Activated CD4-positive, alpha-beta T cell treated with anti-CD3 and anti-CD28 coated beads, Interleukin-2, Interleukin-6, amounts not matched to agents 100 ng/mL and 50 ng/mL, durations not matched to agents 16 hours and 8 hours (primary cell): ENCODE measurements at regions not wholly inside any gene's neighbourhood (a gene's known extent, or its start where the extent isn't known, plus 50 kb on each side); places are given as distances from the start of the nearest gene placed in this dataset.

ENCODE experiments used
- DNase-seq: peaks from one replicate; pipeline ENCODE4 v3.0.0-alpha.2; 2020

GRCh38 chr2:122960759-122961641, 1064.1 kb upstream of the CNTNAP5 start:
- DNase-seq: peak; percentile 0

GRCh38 chr2:122966461-122966860, 1058.6 kb upstream of the CNTNAP5 start:
- DNase-seq: no peak

- no peak for DNase-seq
Observed at GRCh38 chr2:122977580-122977979, 1047.5 kb upstream of the CNTNAP5 start.

- DNase-seq: no peak
Observed at GRCh38 chr2:122980671-122981070, 1044.4 kb upstream of the CNTNAP5 start.

- no peak for DNase-seq
Observed at GRCh38 chr2:122982936-122983335, 1042.2 kb upstream of the CNTNAP5 start.

GRCh38 chr2:122988395-122989221, 1036.5 kb upstream of the CNTNAP5 start:
- DNase-seq: no peak

- DNase-seq: no peak
Observed at GRCh38 chr2:122993592-122993991, 1031.5 kb upstream of the CNTNAP5 start.

GRCh38 chr2:122999258-122999657, 1025.8 kb upstream of the CNTNAP5 start:
- peak; percentile 28 for DNase-seq

- DNase-seq: no peak
Observed at GRCh38 chr2:122999821-123000220, 1025.3 kb upstream of the CNTNAP5 start.

- no peak for DNase-seq
Observed at GRCh38 chr2:123002660-123003248, 1022.3 kb upstream of the CNTNAP5 start.

- no peak for DNase-seq
Observed at GRCh38 chr2:123015186-123015585, 1009.9 kb upstream of the CNTNAP5 start.

GRCh38 chr2:123035541-123035940, 989.5 kb upstream of the CNTNAP5 start:
- DNase-seq: no peak

- no peak for DNase-seq
Observed at GRCh38 chr2:123036300-123036699, 988.8 kb upstream of the CNTNAP5 start.

- DNase-seq: no peak
Observed at GRCh38 chr2:123040506-123040905, 984.6 kb upstream of the CNTNAP5 start.

GRCh38 chr2:123043458-123043857, 981.6 kb upstream of the CNTNAP5 start:
- no peak for DNase-seq

- DNase-seq: no peak
Observed at GRCh38 chr2:123045713-123046112, 979.4 kb upstream of the CNTNAP5 start.

- no peak for DNase-seq
Observed at GRCh38 chr2:123047186-123047585, 977.9 kb upstream of the CNTNAP5 start.

GRCh38 chr2:123051136-123051535, 974.0 kb upstream of the CNTNAP5 start:
- DNase-seq: no peak

GRCh38 chr2:123061534-123061933, 963.6 kb upstream of the CNTNAP5 start:
- no peak for DNase-seq

GRCh38 chr2:123073371-123073770, 951.7 kb upstream of the CNTNAP5 start:
- no peak for DNase-seq

GRCh38 chr2:123073956-123074355, 951.1 kb upstream of the CNTNAP5 start:
- DNase-seq: no peak

- no peak for DNase-seq
Observed at GRCh38 chr2:123077101-123077500, 948.0 kb upstream of the CNTNAP5 start.

- no peak for DNase-seq
Observed at GRCh38 chr2:123080331-123080730, 944.8 kb upstream of the CNTNAP5 start.

- no peak for DNase-seq
Observed at GRCh38 chr2:123085484-123085883, 939.6 kb upstream of the CNTNAP5 start.
